ENCODE measurements at regions not wholly inside any gene's neighbourhood (a gene's known extent, or its start where the extent isn't known, plus 50 kb on each side); places are given as distances from the start of the nearest gene placed in this dataset.

DNA sequence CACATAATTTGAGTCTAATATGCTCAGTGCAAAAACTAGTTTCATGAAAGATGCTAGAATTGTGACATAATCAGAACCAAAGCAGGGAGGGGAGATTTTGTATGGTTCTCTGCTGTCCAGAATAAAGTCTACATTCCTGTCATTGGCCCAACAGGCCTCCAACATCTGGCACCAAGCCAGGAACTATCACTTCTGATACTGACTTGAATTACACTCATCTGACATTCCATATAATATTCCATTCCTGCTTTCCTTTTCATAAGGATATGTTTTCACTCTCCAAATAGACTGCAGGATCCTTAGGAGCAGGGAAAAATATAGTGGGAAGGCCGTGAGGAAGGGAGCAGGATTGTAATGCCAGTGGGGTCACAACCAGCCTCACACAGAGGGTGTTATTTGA, 84.6 kb upstream of the BTN3A2 start:
- Mint-ChIP-seq H3K27ac (no peak overlapping the region), H3K27me3 (no peaks in the 10 kb centered on the region), H3K4me3 (no peak overlapping the region), H3K4me1 (peaks cover 29% of the 10 kb centered on the region), H3K9me3 (ENCODE audit: insufficient read depth) (no peaks in the 10 kb centered on the region)
- peaks cover 17 to 18% of the 10 kb centered on the region in 2 donors for H3K4me1 ChIP-seq (ENCODE audit: control insufficient read depth in 2 of 2, insufficient read depth in 2 of 2, low read length in 2 of 2)
- no CpG with 5 or more reads among the region's 1 CpG for WGBS (ENCODE audit: insufficient coverage)
- peaks cover 0 to 6% (median 0%) of the 10 kb centered on the region in 3 donors for H3K9me3 ChIP-seq (ENCODE audit: control extremely low read depth in 1 of 3, control insufficient read depth in 2 of 3, insufficient read depth in 1 of 3, low read length in 2 of 3)
- intact Hi-C loops (cut with micrococcal nuclease) = loop anchor here (10.0 kb wide), 1 partner anchor 1554 kb away; a partner anchor contains a TSS
- CTCF ChIA-PET = no interaction called here
- H3K4me2 ChIP-seq (replicated peaks; ENCODE audit: low read depth, low read length, poor library complexity, severe bottlenecking) = no peak overlapping the region
- DNase-seq (no peak), ATAC-seq (ENCODE audit: low read depth) (no peak)
- POLR2A ChIA-PET = interaction anchor here (1.0 kb wide), 1 partner anchor 65 kb away, joined by 8 read pairs; a partner anchor contains a TSS
- no peak overlapping the region for H3K4me3 ChIP-seq (ENCODE audit: control extremely low read depth in 1 of 5, extremely low read depth in 1 of 5, insufficient read depth in 1 of 5, low read depth in 2 of 5, low read length in 4 of 5)
- no peaks in the 10 kb centered on the region for H4K20me1 ChIP-seq (ENCODE audit: control insufficient read depth, insufficient read depth, low read length, poor library complexity, severe bottlenecking)
- no peak overlapping the region for H2AFZ ChIP-seq (ENCODE audit: insufficient read depth, low read depth, low read length, poor library complexity, severe bottlenecking)
- no peak overlapping the region for H3K9ac ChIP-seq (ENCODE audit: low read length)
- H3K79me2 ChIP-seq (ENCODE audit: control insufficient read depth, insufficient read depth, low read length) = peaks cover 21% of the 10 kb centered on the region
- no peak overlapping the region for H3K27ac ChIP-seq (ENCODE audit: low read length in 2 of 2)
- peaks cover 0 to 8% of the 10 kb centered on the region in 2 experiments for H3K36me3 ChIP-seq (replicated peaks in 1 of 2; ENCODE audit: control extremely low read depth in 1 of 2, control insufficient read depth in 1 of 2, extremely low read depth in 1 of 2, insufficient read depth in 2 of 2, low read length in 1 of 2)
- TF ChIP-seq EZH2 (IDR thresholded peaks at IDR 0.05; ENCODE audit: borderline replicate concordance, insufficient read depth, low read depth, low read length, poor library complexity, severe bottlenecking) = no peak
- no peak for TF ChIP-seq CTCF (IDR thresholded peaks at IDR 0.05)
- H3K27me3 ChIP-seq (replicated peaks in 1 of 4; ENCODE audit: control extremely low read depth in 1 of 4, control insufficient read depth in 3 of 4, insufficient read depth in 4 of 4, low read length in 3 of 4) = no peaks in the 10 kb centered on the region

DNA sequence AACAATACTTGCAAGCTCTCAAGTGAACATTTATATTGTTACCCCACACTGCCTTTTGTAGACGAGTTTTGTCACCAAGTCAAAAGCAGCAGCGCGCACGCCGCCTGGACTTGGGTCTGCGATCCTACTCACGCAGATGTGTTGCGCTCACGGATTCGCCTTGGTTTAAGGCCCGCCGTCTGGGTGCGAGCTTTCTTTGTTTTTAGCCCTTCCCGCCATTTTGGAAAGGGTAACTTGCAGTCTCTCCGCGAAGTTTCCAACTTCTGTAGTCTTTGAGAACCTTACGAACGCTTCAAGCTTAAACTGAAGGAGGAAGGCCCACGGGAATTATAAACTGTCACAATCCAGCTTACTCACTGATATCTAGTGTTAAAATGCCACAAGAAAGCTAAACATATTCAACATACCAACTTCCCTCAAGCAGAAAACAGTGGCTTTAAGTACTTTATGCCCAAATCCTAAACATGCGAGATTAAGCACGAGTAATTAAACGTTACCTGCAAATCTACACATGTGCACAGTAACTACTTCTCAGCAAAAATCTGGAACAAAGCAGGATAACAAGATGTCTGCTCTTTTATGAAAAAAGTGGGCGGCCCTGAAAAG, 80.4 kb upstream of the BTN3A2 start:
- Mint-ChIP-seq H3K4me1 (peaks cover 33% of the 10 kb centered on the region), H3K27ac (peak overlapping the region; percentile 95), H3K9me3 (ENCODE audit: insufficient read depth) (no peaks in the 10 kb centered on the region), H3K4me3 (peak overlapping the region; percentile 90), H3K27me3 (peaks cover 3% of the 10 kb centered on the region)
- under 1% methylated on average over 20 of the region's 23 CpGs for WGBS (ENCODE audit: insufficient coverage)
- H3K27ac ChIP-seq (ENCODE audit: low read length in 2 of 2) = peak overlapping the region; percentile 93 to 97
- intact Hi-C loops (cut with micrococcal nuclease) = loop anchor here (1.0 to 10.0 kb wide), 13 partner anchors 12 to 1550 kb away; a partner anchor contains a TSS
- H3K9me3 ChIP-seq (ENCODE audit: control extremely low read depth in 1 of 3, control insufficient read depth in 2 of 3, insufficient read depth in 1 of 3, low read length in 2 of 3) = peaks cover 2 to 10% (median 2%) of the 10 kb centered on the region in 3 donors
- peak overlapping the region; percentile 79 for H3K9ac ChIP-seq (ENCODE audit: low read length)
- DNase-seq (peak; percentile 80), ATAC-seq (ENCODE audit: low read depth) (peak; percentile 4)
- peak overlapping the region; percentile 95 for H3K4me2 ChIP-seq (replicated peaks; ENCODE audit: low read depth, low read length, poor library complexity, severe bottlenecking)
- peaks cover 17 to 18% of the 10 kb centered on the region in 2 donors for H3K4me1 ChIP-seq (ENCODE audit: control insufficient read depth in 2 of 2, insufficient read depth in 2 of 2, low read length in 2 of 2)
- H3K4me3 ChIP-seq (ENCODE audit: control extremely low read depth in 1 of 5, extremely low read depth in 1 of 5, insufficient read depth in 1 of 5, low read depth in 2 of 5, low read length in 4 of 5) = peak overlapping the region; percentile 52 to 99 (median 71)
- peak overlapping the region; percentile 70 for H2AFZ ChIP-seq (ENCODE audit: insufficient read depth, low read depth, low read length, poor library complexity, severe bottlenecking)
- peaks cover 21% of the 10 kb centered on the region for H3K79me2 ChIP-seq (ENCODE audit: control insufficient read depth, insufficient read depth, low read length)
- H3K27me3 ChIP-seq (replicated peaks in 1 of 4; ENCODE audit: control extremely low read depth in 1 of 4, control insufficient read depth in 3 of 4, insufficient read depth in 4 of 4, low read length in 3 of 4) = no peaks in the 10 kb centered on the region
- ChIA-PET CTCF (interaction anchor here (1.0 to 5.7 kb wide), 9 partner anchors 8 to 311 kb away, joined by 3 to 51 read pairs (median 6); a partner anchor contains a TSS), POLR2A (interaction anchor here (0.8 to 4.0 kb wide), 26 partner anchors 11 to 1608 kb away, joined by 3 to 99 read pairs (median 6); partner anchors contain the start of gene HMGN4)
- no peaks in the 10 kb centered on the region for H4K20me1 ChIP-seq (ENCODE audit: control insufficient read depth, insufficient read depth, low read length, poor library complexity, severe bottlenecking)
- no peak for TF ChIP-seq EZH2 (IDR thresholded peaks at IDR 0.05; ENCODE audit: borderline replicate concordance, insufficient read depth, low read depth, low read length, poor library complexity, severe bottlenecking)
- TF ChIP-seq CTCF (IDR thresholded peaks at IDR 0.05) = no peak
- peaks cover 0 to 8% of the 10 kb centered on the region in 2 experiments for H3K36me3 ChIP-seq (replicated peaks in 1 of 2; ENCODE audit: control extremely low read depth in 1 of 2, control insufficient read depth in 1 of 2, extremely low read depth in 1 of 2, insufficient read depth in 2 of 2, low read length in 1 of 2)

Data from B cell (primary cell).